SK-N-SH (cell line): ENCODE measurements at regions not wholly inside any gene's neighbourhood (a gene's known extent, or its start where the extent isn't known, plus 50 kb on each side); places are given as distances from the start of the nearest gene placed in this dataset.

Experiments
- CTCF ChIA-PET: fragments of 300-600, 350-600 bp; formaldehyde crosslinking; extraction: SDS; loops from one replicate; lab custom pipeline; 2021; lab: Yijun Ruan, JAX
- POLR2A ChIA-PET: fragments of 350-600 bp; sonication (Branson Sonifier 250); formaldehyde crosslinking; extraction: SDS; loops from one replicate; lab custom pipeline; 2020; ENCODE audit warnings: antibody characterized with exemption, inconsistent platforms; lab: Yijun Ruan, JAX
- DNase-seq: peaks from one replicate; pipeline ENCODE4 v3.0.0; 2012
- H2AFZ ChIP-seq: fragments of 200-600 bp; sonication (generic); 2 replicates; pipeline ENCODE4 v1.8.1; 2016; ENCODE audit warnings: antibody characterized with exemption, mild to moderate bottlenecking, low read depth
- H3F3A ChIP-seq: fragments of 200-600 bp; sonication (generic); replicated peaks from 2 replicates; pipeline ENCODE3; 2016; ENCODE audit warnings: antibody characterized with exemption, mild to moderate bottlenecking; ENCODE audit not compliant: insufficient read depth
- H3K27ac ChIP-seq, 2 experiments: fragments of 200-500 bp in 1 of 2; fragments of 200-600 bp in 1 of 2; sonication (Bioruptor generic) in 1 of 2; sonication (generic), shearing (Covaris generic) in 1 of 2; 2 replicates each; pipeline versions ENCODE4 v1.5.1 to v1.6.1; 2014 to 2016; ENCODE audit warnings: low read depth in 2 of 2, inconsistent platforms in 1 of 2, low read length in 1 of 2, mild to moderate bottlenecking in 1 of 2, mixed read lengths in 1 of 2
- H3K27me3 ChIP-seq: fragments of 200-600 bp; sonication (generic), shearing (Covaris generic); 2 replicates; pipeline ENCODE4 v1.6.1; 2016; ENCODE audit warnings: mixed run types; ENCODE audit not compliant: insufficient read depth
- H3K36me3 ChIP-seq, 2 experiments: fragments of 200-500 bp in 1 of 2; fragments of 200-600 bp in 1 of 2; sonication (Bioruptor generic) in 1 of 2; sonication (generic) in 1 of 2; replicated peaks in 1 of 2; 2 replicates each; pipeline versions ENCODE3 to v1.5.1; 2014 to 2016; ENCODE audit warnings: low read length in 1 of 2, mild to moderate bottlenecking in 1 of 2; ENCODE audit not compliant: insufficient read depth in 2 of 2, control insufficient read depth in 1 of 2
- H3K4me1 ChIP-seq, 2 experiments: fragments of 200-500 bp in 1 of 2; fragments of 200-600 bp in 1 of 2; sonication (Bioruptor generic) in 1 of 2; sonication (generic), shearing (Covaris generic) in 1 of 2; 2 replicates each; pipeline versions ENCODE4 v1.5.1 to v1.6.1; 2014 to 2016; ENCODE audit warnings: low read depth in 1 of 2, low read length in 1 of 2, mixed run types in 1 of 2; ENCODE audit not compliant: insufficient read depth in 2 of 2, control insufficient read depth in 1 of 2
- H3K4me2 ChIP-seq: fragments of 200-600 bp; sonication (generic), shearing (Covaris generic); 2 replicates; pipeline ENCODE4 v1.6.1; 2017; ENCODE audit warnings: mixed run types
- H3K4me3 ChIP-seq, 2 experiments: fragments of 200-500 bp in 1 of 2; fragments of 200-600 bp in 1 of 2; sonication (Bioruptor generic) in 1 of 2; sonication (generic), shearing (Covaris generic) in 1 of 2; 2 replicates each; pipeline versions ENCODE4 v1.5.1 to v1.8.1; 2014 to 2016; ENCODE audit warnings: low read depth in 2 of 2, inconsistent platforms in 1 of 2, low read length in 1 of 2, mild to moderate bottlenecking in 1 of 2, mixed read lengths in 1 of 2, moderate library complexity in 1 of 2
- H3K79me2 ChIP-seq: fragments of 200-600 bp; sonication (generic); 2 replicates; pipeline ENCODE4 v1.8.1; 2017; ENCODE audit warnings: mild to moderate bottlenecking; ENCODE audit not compliant: insufficient read depth
- H3K9ac ChIP-seq: fragments of 200-600 bp; sonication (generic); 2 replicates; pipeline ENCODE4 v1.6.1; 2017; ENCODE audit warnings: mixed run types
- H3K9me2 ChIP-seq: fragments of 200-600 bp; sonication (generic); 2 replicates; pipeline ENCODE4 v1.6.1; 2017; ENCODE audit warnings: mixed run types
- H3K9me3 ChIP-seq: fragments of 200-600 bp; sonication (generic); 2 replicates; pipeline ENCODE4 v1.6.1; 2017; ENCODE audit warnings: mixed run types, mild to moderate bottlenecking, moderate library complexity
- H4K20me1 ChIP-seq: fragments of 200-600 bp; sonication (generic); 2 replicates; pipeline ENCODE4 v1.6.1; 2017; ENCODE audit warnings: mild to moderate bottlenecking, mixed run types; ENCODE audit not compliant: insufficient read depth
- CTCF ChIP-seq: fragments of 200-600 bp; sonication (generic); IDR thresholded peaks from 2 replicates; pipeline ENCODE4 v1.6.1; 2017; ENCODE audit warnings: antibody characterized with exemption, mild to moderate bottlenecking, moderate library complexity
- EP300 ChIP-seq, 2 experiments: IDR thresholded peaks; 2 replicates each; pipeline versions ENCODE4 v1.4.0 to v1.6.1; 2012; ENCODE audit warnings: borderline replicate concordance in 1 of 2, low read depth in 1 of 2, low read length in 1 of 2
- EZH2phosphoT487 ChIP-seq: fragments of 200-600 bp; sonication (generic); IDR thresholded peaks from 2 replicates; pipeline ENCODE4 v1.6.1; 2017; ENCODE audit warnings: low read depth, mixed run types, mild to moderate bottlenecking, antibody characterized with exemption, moderate library complexity, borderline replicate concordance
- FOXJ3 ChIP-seq: sonication (generic); formaldehyde crosslinking; IDR thresholded peaks from 2 replicates; pipeline ENCODE4 v1.5.1; 2020; ENCODE audit warnings: mild to moderate bottlenecking, missing genetic modification reagents
- IRF3 ChIP-seq: fragments of 150-350 bp; IDR thresholded peaks from 2 replicates; pipeline ENCODE4 v1.6.1; 2016; ENCODE audit warnings: mild to moderate bottlenecking, low read depth, low read length
- MEF2A ChIP-seq: IDR thresholded peaks from 2 replicates; pipeline ENCODE4 v1.4.0; 2012; ENCODE audit warnings: low read depth, borderline replicate concordance
- NFIC ChIP-seq: IDR thresholded peaks from 2 replicates; pipeline ENCODE4 v1.4.0; 2012; ENCODE audit warnings: borderline replicate concordance
- NRF1 ChIP-seq: IDR thresholded peaks from 2 replicates; pipeline ENCODE4 v1.6.1; 2012; ENCODE audit warnings: low read depth, mild to moderate bottlenecking, low read length
- PBX3 ChIP-seq: IDR thresholded peaks from 2 replicates; pipeline ENCODE4; 2012
- POLR2AphosphoS5 ChIP-seq: IDR thresholded peaks from 2 replicates; pipeline ENCODE4 v1.6.1; 2012; ENCODE audit warnings: low read depth, low read length
- RAD21 ChIP-seq: IDR thresholded peaks from 2 replicates; pipeline ENCODE4 v1.6.1; 2012; ENCODE audit warnings: mild to moderate bottlenecking, low read length
- RXRA ChIP-seq: IDR thresholded peaks from 2 replicates; pipeline ENCODE4 v1.4.0; 2012; ENCODE audit warnings: low read depth, mild to moderate bottlenecking, borderline replicate concordance
- SMC3 ChIP-seq: IDR thresholded peaks from 2 replicates; pipeline ENCODE4 v1.6.1; 2012; ENCODE audit warnings: low read depth, low read length, improper control_type of control experiment
- TAF1 ChIP-seq: IDR thresholded peaks from 2 replicates; pipeline ENCODE4 v1.6.1; 2012; ENCODE audit warnings: low read depth, mild to moderate bottlenecking, low read length, moderate library complexity, borderline replicate concordance
- TCF12 ChIP-seq: IDR thresholded peaks from 2 replicates; pipeline ENCODE4 v1.4.0; 2012
- TEAD4 ChIP-seq: IDR thresholded peaks from 2 replicates; pipeline ENCODE4 v1.4.0; 2012; ENCODE audit warnings: mild to moderate bottlenecking, borderline replicate concordance; ENCODE audit not compliant: insufficient read depth

DNA sequence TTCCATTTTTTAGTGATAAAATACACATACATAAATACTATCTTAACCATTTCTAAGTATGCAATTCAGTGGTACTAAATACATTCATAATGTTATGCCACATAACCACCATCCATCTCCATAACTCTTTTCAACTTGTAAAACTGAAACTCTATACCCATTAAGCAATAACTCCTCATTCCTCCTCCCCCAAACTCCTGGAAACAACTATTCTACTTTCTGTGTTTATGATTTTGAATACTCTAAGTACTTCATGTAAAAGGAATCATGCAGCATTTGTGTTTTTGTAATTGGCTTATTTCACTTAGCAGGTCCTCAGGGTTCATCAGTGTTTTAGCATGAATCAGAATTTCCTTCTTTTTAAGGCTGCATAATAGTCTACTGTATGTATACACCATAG is 131.8 kb downstream of the TES start:
- ChIA-PET POLR2A (no interaction called here), CTCF (interaction anchor here (1.2 to 2.7 kb wide), 2 partner anchors 11 to 162 kb away, joined by 3 to 7 read pairs; no protein-coding TSS in a partner anchor)
- Histone ChIP-seq H3K27ac (no peak overlapping the region), H2AFZ (no peak overlapping the region), H3K79me2 (no peaks in the 10 kb centered on the region), H3F3A (peaks cover 22% of the 10 kb centered on the region), H3K4me3 (no peak overlapping the region), H3K9me3 (peaks cover 6% of the 10 kb centered on the region; the same call in 1 of the 2 replicates), H3K36me3 (peaks cover 0 to 10% of the 10 kb centered on the region in 2 experiments), H3K27me3 (no peaks in the 10 kb centered on the region), H4K20me1 (no peaks in the 10 kb centered on the region), H3K4me1 (peaks cover 2 to 35% of the 10 kb centered on the region in 2 experiments; a peak in 3 of 4 replicates), H3K9me2 (no peaks in the 10 kb centered on the region), H3K4me2 (no peak overlapping the region), H3K9ac (no peak overlapping the region)
- TF ChIP-seq PBX3 = no peak
- TF ChIP-seq FOXJ3 (CRISPR knock-in tag) = no peak
- no peak for TF ChIP-seq NRF1
- no peak for TF ChIP-seq RXRA
- no peak for TF ChIP-seq TCF12
- no peak for TF ChIP-seq IRF3
- TF ChIP-seq TAF1 = no peak
- no peak for TF ChIP-seq RAD21
- TF ChIP-seq SMC3 = no peak
- TF ChIP-seq EZH2phosphoT487 = no peak
- no peak for TF ChIP-seq TEAD4
- TF ChIP-seq MEF2A = no peak
- TF ChIP-seq CTCF = no peak
- TF ChIP-seq NFIC = no peak
- no peak for TF ChIP-seq POLR2AphosphoS5
- no peak for TF ChIP-seq EP300 (IDR thresholded peaks at IDR 0.05; ENCODE audit: borderline replicate concordance in 1 of 2, low read depth in 1 of 2, low read length in 1 of 2)
- no peak for DNase-seq
